GM12872 (cell line): ENCODE measurements at regions not wholly inside any gene's neighbourhood (a gene's known extent, or its start where the extent isn't known, plus 50 kb on each side); places are given as distances from the start of the nearest gene placed in this dataset.

Experiments used
- TF ChIP-seq, protein P1 (sequence below): IDR thresholded peaks from 3 replicates; pipeline ENCODE4 v1.5.1; 2011; ENCODE audit warnings: low read depth, mild to moderate bottlenecking, low read length, moderate library complexity; ENCODE audit not compliant: insufficient read depth

DNA sequence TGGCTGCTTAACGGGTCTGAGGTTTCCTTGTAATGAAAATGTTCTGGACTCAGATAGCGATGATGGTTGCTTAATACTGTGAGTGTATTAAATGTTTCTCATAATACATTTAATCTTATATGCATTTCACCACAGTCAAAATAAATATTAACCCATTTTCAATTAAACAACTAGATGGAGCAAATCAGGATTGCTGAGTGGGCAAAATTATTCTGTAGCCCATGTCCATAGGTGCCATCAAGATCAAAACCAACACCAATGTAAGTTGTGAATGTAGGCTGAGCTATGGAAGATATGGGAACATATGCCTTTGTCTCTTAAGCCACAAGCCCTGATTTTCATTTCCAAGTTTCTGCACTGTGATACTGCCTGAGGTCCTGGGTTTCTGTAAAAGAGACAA is 572.6 kb upstream of the EEF2KMT start:
- TF ChIP-seq, protein P1, sequence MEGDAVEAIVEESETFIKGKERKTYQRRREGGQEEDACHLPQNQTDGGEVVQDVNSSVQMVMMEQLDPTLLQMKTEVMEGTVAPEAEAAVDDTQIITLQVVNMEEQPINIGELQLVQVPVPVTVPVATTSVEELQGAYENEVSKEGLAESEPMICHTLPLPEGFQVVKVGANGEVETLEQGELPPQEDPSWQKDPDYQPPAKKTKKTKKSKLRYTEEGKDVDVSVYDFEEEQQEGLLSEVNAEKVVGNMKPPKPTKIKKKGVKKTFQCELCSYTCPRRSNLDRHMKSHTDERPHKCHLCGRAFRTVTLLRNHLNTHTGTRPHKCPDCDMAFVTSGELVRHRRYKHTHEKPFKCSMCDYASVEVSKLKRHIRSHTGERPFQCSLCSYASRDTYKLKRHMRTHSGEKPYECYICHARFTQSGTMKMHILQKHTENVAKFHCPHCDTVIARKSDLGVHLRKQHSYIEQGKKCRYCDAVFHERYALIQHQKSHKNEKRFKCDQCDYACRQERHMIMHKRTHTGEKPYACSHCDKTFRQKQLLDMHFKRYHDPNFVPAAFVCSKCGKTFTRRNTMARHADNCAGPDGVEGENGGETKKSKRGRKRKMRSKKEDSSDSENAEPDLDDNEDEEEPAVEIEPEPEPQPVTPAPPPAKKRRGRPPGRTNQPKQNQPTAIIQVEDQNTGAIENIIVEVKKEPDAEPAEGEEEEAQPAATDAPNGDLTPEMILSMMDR = no peak

DNA sequence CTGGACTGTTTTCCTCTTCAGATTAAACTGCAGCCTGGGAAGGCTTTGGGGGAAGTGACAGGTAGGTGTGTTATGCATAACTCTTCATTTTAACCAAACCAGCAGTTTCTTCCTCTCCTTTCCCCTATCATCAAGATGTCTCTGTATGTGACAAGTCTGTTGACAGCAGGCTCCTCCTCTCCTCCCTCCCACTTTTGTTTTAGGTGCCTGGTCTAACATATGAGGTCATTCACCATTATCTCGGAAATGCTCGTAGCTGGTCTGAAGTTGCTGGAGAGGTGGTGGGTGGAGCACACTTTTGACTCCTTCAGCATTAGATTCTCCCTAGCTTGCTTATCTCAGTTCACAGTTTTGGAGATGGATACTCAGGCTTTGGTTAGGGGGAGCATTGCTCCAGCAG is 571.0 kb upstream of the EEF2KMT start:
- TF ChIP-seq, protein P1 = no peak

DNA sequence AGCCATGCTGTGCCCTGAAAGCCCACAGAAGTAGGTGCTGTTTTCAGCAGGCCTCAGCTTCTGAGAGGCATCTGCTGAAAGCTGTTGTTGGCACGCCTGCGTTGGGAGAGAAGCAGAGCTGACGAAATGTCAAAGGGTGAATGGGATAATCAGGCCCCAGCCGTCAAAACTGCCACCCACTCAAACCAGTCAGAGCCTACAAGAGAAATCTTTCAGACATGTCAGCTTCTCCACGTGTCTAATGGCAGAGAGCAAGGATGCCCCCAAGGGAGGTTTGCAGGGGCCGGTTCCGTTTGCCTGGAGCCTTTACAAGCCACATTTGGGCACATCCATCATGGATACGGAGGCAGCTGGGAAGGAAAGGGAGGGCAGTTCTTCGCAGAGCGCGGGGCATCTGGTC is 568.2 kb upstream of the EEF2KMT start:
- TF ChIP-seq, protein P1 = no peak

DNA sequence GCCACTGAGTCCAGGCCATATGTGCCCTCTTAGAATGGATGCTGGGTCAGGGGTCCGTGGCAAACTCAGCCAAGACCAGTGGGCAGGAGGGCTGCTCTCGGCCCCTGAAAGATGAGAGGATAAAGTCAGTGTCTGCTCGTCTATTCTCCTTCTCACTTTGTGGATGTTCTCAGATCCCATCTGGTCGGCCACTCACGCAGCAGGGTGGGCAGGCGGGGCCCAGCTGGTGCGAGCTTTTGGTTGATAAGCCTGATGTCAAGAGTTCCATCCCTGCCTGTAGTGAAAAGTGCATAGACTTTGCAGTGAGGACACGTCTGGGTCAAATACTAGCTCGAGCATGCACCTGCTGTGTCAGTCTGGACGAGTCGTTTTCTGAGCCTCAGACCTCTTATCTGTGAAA is 556.2 kb upstream of the EEF2KMT start:
- TF ChIP-seq, protein P1 = no peak

DNA sequence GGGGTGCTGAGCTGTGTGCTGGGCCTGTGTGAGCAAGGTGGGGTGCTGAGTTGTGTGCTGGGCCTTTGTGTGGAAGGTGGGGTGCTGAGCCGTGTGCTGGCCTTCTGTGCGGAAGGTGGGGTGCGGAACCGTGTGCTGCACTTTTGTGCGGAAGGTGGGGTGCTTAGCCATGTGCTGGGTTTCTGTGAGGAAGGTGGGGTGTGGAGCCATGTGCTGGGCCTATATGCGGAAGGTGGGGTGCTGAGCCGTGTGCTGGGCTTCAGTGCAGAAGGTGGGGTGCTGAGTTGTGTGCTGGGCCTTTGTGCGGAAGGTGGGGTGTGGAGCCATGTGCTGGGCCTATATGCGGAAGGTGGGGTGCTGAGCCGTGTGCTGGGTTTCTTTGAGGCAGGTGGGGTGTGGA is 555.4 kb upstream of the EEF2KMT start:
- TF ChIP-seq, protein P1 = no peak

DNA sequence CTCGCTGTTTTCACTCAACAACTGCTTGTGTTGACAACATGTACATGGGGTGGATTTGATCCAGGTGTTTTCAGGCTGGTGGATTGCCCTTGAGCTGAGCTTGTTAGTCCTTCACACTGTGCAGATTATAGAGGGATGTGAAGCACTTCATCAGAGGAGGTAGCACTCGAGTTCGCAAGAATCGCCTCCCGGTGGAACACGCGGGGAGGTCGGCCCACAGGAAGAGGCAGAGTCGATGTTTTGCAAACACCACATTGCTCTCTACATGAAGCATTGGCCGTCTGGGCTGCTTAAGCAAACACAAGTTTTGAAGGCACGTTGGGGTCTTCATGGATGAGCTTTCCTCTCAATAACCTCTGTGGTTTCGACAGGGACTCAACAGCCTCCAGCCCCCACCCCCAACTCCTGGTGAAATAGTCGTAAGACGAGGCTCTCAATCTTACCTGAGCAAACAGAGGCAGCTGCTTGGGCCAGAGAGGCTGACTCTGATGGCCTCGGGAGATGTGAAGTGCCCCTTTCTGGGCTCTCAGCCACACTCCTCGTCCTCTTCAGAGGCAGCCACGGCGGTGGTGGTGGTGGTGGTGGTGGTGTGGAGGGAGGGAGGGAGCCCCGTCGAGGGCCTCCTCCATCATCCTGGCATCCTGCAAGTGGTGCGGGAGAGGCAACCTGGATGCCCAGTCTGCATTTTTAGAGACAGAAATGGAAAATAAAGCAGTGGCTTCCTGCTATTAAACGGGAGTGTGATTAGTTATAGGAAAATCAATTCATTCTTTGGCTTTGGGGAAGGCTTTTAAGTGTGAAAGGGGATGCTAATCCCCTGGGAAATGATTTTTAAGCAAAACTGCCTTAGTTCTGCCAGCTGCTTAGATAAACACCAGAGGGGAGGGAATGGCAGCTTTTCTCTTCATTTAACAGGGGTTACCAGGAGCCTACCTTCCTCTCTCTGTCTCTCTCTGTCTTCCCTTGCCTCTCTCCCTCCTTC is 552.5 kb upstream of the EEF2KMT start:
- TF ChIP-seq, protein P1 = no peak

DNA sequence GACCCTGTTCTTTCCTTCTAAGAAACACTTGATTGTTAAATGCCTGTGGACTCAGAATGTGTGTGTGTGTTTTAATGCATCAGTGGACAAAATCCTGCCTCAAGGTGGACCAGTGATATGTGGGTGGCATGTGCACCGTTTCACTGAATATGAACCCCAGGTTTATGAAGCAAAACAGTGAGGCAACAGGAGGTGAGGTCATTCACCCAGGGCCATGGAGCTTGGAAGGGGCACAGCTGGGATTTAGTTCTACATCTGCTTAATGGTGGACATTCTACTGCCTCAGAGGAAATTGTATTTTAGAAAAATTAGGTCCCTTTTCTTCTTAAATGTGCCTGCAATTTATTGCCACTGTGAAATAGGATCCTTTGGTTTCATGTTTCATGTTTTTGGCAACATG is 549.5 kb upstream of the EEF2KMT start:
- TF ChIP-seq, protein P1 = no peak
